GM18511 (cell line): ENCODE measurements at regions not wholly inside any gene's neighbourhood (a gene's known extent, or its start where the extent isn't known, plus 50 kb on each side); places are given as distances from the start of the nearest gene placed in this dataset.
A peak's percentile ranks its signal among the peaks of the same experiment; 100 is the strongest.
"Not testable (repeated sequence)": the region's sequence is repeated elsewhere in the genome, so short reads cannot be mapped to it uniquely, and the experiment has no call there.

Experiments used
- ATAC-seq: cut with Tn5 transposase; IDR thresholded peaks from one replicate; pipeline ENCODE4 v1.9.1; 2021; ENCODE audit warnings: mild to moderate bottlenecking, moderate library complexity; ENCODE audit not compliant: unreplicated experiment

DNA sequence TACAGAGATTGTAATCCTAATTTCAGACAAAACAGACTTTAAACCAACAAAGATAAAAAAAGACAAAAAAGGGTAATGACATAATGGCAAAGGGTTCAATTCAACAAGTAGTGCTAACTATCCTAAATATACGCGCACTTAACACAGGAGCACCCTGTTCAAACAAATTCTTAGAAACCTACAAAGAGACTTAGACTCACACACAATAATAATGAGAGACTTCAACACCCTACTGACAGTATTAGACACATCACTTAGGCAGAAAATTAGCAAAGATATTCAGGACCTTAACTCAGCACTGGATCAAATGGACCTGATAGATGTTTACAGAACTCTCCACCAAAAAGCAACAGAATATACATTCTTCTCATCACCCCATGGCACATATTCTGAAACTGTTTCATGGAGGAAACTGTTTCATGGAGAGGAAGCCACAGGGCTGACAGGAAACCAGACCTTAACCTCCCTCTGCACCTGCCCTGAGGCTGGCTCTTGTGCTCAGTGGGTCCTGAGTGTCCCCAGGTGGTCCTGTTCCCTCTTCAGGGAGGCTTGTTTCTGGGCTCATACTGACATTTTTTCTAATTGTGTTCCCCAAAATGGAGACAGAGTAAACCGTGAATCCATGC, 54.7 kb downstream of the OR4M2 start:
- not testable (repeated sequence) for ATAC-seq

DNA sequence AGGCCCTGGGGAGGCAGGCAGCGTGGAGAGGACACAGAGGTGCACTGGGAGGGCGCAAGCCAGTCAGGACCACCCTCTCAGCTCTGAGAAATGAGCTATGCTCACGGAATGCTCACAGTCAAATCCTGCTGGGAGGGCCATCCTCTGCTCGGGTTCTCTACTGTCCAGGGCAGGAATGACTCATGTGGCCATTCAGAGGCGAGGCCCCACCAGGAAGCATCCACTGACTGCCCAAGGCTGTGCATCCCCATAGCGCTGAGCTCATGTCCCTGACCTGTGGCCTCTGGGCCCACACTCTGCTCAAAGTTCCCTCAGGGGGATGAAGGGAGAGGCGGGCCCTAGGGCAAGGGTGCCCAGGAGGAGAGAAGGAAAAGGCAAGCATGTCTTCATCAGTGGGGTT, 57.2 kb downstream of the OR4M2 start:
- not testable (repeated sequence) for ATAC-seq

DNA sequence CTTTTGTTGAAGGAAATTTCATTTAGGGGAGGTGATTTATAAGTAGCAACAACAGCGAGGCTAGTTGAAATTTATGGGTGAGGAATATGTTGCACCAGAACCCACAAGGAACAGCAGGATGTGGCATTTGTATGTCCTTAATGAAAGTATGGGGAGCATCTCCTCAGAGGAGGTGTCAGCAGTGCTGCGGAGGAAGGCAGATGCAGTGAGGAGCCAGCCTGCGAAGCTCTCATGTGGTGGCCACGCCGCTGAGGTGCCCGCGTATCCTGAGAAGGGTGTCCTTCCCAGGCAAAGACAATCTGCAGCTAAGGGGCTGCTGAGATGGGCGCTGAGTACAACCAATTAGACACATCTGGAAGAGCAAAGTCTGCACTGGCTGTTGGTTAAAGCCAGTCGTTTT, 60.8 kb downstream of the OR4M2 start:
- not testable (repeated sequence) for ATAC-seq

- peak; percentile 97 for ATAC-seq
These were observed 67.8 kb downstream of the OR4M2 start for GRCh38 chr15:22148109-22148508.

GRCh38 chr15:22158243-22158642, 77.9 kb downstream of the OR4M2 start:
- not testable (repeated sequence) for ATAC-seq

GRCh38 chr15:22160283-22160682, 80.0 kb downstream of the OR4M2 start:
- peak; percentile 41 for ATAC-seq

DNA sequence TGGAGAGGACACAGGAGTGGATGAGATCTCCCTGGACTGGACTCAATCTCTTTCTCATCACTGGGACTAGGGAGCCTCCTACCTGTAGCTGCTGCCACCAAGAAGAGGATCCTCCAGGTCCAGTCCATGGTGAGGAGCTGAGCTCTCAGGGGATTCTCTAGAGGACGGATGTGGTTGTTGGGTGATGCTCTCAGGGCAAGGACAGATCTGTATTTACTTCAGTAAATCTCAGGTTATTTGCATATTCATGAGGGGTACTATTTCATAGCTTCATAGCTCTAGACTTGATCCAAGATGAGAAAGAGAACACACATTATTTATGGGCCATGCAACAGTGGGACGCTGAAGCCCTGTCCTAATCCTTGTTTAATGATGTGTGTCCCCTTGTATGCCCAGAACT, 80.4 kb downstream of the OR4M2 start:
- ATAC-seq = peak; percentile 73

GRCh38 chr15:22161398-22161797, 81.1 kb downstream of the OR4M2 start:
- peak; percentile 79 for ATAC-seq

- ATAC-seq = not testable (repeated sequence)
These were observed 83.4 kb downstream of the OR4M2 start for GRCh38 chr15:22163715-22164114.

GRCh38 chr15:22167521-22167920, 87.2 kb downstream of the OR4M2 start:
- not testable (repeated sequence) for ATAC-seq

GRCh38 chr15:22173029-22173998, 93.0 kb downstream of the OR4M2 start:
- ATAC-seq = peak; percentile 75

DNA sequence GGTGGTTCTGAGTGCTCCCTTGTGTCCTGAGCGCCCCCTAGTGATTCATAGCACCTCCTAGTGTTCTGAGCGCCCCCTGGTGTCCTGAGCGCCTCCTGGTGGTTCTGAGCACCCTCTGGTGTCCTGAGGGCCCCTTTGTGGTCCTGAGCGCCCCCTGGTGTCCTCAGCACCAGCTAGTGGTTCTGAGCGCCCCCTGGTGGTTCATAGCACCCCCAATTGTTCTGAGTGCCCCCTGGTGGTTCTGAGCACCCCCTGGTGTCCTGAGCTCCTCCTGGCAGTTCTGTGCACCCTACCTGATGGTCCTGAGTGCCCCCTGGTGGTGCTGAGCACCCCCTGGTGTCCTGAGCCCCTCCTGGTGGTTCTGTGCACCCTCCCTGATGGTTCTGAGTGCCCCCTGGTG, 93.8 kb downstream of the OR4M2 start:
- ATAC-seq = peak; percentile 62

DNA sequence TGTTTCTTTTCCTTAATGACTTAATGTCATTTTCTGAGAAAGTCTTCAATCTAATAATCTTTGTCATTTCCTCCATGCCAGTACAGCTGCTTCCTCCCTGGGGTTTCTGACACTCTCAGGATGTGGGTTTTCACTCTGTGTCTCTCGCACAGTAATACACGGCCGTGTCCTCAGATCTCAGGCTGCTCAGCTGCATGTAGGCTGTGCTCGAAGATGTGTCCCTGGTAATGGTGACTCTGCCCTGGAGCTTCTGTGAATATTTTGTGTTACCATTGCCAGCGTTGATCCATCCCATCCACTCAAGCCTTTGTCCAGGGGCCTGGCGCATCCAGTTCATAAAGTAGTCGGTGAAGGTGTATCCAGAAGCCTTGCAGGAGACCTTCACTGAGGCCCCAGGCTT, 97.6 kb downstream of the OR4M2 start:
- ATAC-seq = not testable (repeated sequence)

DNA sequence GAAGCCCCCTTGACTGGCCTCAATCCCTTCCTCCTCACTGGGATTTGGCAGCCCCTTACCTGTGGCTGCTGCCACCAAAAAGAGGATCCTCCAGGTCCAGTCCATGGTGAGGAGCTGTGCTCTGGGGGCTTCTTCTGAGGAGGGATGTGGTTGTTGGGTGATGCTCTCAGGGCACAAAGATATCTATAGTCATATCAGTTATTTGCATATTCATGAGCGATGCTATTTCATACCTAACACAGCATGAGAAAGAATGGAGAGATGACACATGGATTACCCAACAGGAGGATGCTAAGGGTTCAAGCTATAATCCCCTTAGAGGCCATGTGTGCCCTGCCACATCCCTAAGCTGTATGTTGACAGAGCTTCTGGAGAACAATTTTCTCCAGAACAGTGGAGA, 98.1 kb downstream of the OR4M2 start:
- ATAC-seq = not testable (repeated sequence)

GRCh38 chr15:22179043-22179442, 98.7 kb downstream of the OR4M2 start:
- not testable (repeated sequence) for ATAC-seq

- not testable (repeated sequence) for ATAC-seq
These were observed 100.3 kb downstream of the OR4M2 start for GRCh38 chr15:22180611-22181010.

DNA sequence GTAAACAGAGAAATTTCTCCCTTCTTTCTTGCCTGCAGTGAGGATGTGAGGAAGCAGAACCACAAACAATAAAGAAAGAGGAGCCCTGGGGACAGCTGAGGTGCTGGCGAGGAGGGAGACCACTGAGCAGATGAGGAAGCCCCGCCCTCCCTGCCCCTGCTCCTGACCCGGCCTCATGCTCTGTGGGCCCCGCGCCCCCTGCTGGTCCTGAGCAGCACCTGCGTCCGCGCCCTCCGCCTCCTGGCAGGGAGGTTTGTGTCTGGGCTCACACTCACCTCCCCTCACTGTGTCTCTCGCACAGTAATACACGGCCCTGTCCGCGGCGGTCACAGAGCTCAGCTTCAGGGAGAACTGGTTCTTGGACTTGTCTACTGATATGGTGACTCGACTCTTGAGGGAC, 104.4 kb downstream of the OR4M2 start:
- ATAC-seq = peak; percentile 82

DNA sequence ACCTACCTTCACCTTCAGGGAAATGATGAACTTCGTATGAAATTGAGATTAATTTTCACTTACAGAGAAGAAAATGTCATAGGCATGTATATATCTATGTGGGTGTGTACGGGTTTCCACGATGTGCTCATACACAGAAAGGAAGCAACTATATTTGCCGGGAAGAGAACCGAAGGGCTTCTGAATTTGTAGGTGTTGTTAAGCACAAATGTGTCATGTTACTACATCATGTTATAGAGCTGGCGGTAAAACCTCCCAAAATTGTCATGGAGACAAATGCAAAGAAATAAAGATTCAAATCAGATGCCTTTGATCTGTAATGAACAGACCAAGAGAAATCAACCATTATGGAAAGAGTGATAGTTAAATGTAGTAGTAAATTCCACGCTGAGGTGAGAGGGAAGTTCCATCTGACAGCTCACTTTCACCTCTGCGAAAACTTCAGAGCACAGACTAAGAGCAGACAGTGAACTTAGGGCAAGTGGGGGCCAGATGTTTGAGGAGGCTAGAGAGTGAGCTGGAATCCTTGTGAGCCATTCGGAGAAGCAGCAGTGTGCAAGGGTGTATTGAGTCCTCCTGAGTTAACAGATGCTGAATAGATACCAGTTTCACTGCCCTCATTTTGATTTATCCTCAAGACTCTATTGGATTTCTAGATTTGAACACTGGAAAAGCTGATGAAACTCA, 106.7 kb downstream of the OR4M2 start:
- ATAC-seq = not testable (repeated sequence)

DNA sequence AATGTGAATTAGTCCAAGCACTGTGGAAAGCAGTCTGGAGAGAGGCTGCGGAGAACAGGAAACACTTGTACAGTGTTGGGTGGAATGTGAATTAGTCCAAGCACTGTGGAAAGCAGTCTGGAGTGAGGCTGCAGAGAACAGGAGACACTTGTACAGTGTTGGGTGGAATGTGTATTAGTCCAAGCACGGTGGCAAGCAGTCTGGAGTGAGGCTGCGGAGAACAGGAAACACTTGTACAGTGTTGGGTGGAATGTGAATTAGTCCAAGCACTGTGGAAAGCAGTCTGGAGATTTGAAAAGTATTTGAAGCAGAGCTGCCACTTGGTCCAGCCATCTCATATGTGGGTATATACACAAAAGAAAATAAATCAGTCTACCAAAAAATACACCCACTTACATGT, 111.5 kb downstream of the OR4M2 start:
- ATAC-seq = not testable (repeated sequence)

- not testable (repeated sequence) for ATAC-seq
These were observed 114.7 kb downstream of the OR4M2 start for GRCh38 chr15:22194739-22195617.
